GM21447 (cell line): ENCODE measurements at regions not wholly inside any gene's neighbourhood (a gene's known extent, or its start where the extent isn't known, plus 50 kb on each side); places are given as distances from the start of the nearest gene placed in this dataset.
"Not testable (repeated sequence)": the region's sequence is repeated elsewhere in the genome, so short reads cannot be mapped to it uniquely, and the experiment has no call there.

Source experiments
- ATAC-seq: cut with Tn5 transposase; IDR thresholded peaks from one replicate; pipeline ENCODE4 v1.9.1; 2021; ENCODE audit not compliant: unreplicated experiment

DNA sequence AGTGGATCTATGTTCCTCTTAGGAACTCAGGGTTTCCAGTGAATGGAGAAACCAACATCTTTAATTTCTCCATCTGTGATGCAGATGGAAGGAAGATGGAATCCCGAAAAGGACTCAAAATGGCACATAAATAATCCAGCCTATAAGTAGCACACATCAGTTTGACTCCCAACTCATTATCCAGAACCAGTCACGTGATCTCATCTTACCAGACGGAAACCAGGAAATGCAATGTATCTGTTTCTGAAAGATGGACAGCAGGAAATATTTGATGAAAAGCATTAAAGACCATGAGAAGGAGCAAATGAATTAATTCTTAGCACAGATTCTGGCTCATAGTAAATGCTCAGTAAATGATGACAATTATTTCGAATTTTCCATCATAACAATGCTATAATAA, 443.1 kb upstream of the FMR1 start:
- ATAC-seq: no peak

DNA sequence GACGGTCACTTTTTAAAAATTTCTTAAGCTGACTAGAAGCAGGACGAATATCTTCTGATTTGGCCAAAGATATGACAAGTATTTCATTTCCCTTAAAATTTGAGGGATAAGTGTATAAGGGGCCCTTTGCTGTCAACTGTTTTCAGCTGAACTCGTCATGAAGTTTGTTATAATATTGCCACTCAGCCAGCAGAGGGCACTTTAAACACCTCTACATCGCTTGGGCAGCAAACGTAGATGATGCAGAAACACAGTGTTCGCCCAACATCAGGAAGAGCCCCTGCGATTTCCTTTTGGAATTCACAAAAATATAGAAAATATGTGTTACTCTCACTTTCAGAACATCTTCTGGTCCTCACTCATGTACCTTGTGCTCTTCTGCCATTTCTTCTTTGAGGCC, 435.7 kb upstream of the FMR1 start:
- no peak for ATAC-seq

DNA sequence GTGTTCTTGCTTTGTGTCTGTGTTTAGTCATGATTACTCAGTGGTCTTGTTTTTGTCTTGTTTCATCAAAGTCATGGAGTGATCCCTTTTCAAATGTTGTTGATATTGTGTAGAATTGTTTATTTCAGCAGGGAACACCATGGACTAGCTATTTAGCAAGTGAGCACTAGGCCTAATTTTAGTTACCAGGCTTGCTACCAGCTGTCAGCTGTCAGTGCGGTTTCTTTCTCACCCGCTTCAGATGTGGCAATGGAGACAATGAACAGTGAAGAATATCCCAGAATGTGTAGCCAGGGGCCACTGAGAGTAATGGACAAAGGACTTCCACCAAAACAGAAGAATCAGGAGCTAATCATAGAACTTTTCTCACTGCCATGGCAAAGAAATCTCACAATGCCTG, 432.8 kb upstream of the FMR1 start:
- ATAC-seq: no peak

DNA sequence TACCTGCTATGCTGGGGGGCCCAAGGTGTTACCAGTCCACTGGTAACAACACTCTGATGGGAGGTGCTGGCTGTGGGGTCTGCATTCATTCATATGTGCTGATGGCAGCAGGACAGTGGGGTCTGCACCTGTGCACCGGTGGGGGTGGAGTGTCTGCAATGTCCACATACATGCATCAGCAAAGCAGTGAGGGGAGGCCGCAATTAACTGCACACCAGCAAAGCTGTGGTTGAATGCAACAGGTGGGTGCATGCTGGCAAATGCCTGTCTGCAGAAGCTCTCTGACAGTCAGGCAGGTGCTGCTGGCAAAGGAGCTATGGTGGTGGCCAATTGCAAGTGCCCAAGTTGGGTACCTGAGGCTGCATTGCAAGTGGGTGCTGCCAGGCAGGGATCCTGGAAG, 426.5 kb upstream of the FMR1 start:
- no peak for ATAC-seq

DNA sequence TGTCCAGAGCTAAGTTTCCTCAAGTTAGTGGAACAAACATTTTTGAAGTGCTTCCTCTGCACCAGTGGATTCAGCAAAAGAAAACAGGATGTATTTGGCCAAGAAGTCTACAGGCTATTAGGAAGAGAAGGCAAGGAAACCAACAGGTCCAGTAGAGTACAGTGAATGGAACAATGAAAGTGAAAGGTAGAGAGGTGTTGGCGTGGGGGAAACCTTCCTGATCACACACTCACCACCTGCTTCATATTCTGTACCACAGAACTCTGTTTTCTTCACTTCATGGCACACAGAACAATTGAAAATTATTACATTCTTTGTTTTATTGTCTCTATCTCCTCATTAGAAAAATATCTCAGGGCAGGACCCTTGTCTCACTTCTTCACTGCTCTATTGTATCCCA, 417.4 kb upstream of the FMR1 start:
- no peak for ATAC-seq

DNA sequence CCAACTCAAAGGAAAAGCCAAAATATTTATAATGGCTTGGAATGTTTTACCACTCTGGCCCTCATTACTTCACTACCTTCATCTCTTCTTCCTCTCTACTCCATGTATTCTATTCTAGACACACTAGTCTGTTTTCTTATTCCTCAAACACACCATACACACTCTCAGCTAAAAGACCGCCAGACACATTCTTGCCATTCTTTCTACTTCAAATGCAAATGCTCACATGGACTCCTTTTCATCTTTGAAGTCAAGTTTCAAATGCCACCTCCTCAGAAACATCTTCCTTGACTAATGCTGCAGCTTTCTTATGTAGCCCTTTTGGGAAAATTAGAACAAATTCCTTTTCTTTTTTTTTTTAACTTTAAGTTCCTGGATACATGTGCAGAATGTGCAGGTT, 412.9 kb upstream of the FMR1 start:
- ATAC-seq: no peak

DNA sequence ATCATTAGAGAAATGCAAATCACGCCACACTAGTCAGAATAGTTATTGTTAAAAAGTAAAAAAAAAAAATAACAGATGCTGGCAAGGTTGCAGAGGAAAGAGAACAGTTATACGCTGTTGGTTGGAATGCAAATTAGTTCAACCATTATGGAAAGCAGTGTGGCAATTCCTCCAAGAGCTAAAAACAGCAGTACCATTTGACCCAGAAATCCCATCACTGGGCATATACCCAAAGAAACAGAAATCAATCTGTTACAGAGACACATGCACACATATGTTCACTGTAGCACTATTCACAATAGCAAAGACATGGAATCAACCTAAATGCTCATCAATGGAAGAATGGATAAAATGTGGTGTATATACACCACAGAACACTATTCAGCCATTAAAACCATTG, 388.7 kb upstream of the FMR1 start:
- ATAC-seq: no peak

DNA sequence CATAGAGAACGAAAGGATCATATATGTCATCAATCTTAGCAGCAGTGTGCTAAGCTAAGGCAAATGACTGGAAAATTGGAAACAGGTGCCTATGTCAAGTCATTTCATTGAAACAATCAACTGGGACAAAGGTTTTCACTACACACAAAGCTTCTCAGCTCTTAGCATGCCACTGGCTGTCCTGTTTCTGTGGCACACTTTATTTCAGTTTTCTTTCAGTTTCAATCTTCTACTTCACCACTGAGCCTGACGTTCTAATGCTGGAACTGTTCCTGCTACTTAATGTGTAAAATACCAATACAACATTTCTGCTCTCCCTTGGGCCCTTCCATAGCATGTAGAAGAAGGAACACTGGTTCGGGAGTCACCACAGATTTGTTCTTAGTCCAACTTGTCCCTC, 378.3 kb upstream of the FMR1 start:
- no peak for ATAC-seq

DNA sequence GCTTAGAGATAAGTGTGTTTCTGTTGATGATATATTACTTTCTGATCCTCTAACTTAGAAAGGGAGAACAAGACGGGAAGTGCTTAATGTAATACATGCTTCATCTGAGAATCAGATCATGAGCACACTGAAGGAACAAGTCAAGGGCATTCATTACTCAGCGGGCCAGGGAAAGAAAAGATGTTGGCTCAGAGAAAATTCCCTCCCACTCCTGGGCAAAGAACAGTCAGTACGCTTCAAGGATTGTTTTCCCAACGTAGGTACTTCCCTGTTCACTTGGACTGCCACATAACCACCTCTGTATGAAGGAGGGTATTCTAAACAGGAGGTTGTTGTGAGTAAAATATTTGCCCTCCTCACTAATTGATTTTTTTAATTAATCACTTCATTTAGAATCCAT, 374.5 kb upstream of the FMR1 start:
- no peak for ATAC-seq

DNA sequence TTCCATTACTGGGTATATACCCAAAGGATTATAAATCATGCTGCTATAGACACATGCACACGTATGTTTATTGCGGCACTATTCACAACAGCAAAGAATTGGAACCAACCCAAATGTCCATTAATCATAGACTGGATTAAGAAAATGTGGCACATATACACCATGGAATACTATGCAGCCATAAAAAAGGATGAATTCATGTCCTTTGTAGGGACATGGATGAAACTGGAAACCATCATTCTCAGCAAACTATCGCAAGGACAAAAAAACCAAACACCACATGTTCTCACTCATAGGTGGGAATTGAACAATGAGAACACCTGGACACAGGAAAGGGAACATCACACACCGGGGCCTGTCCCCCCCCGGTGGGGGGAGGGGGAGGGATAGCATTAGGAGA, 363.7 kb upstream of the FMR1 start:
- not testable (repeated sequence) for ATAC-seq

DNA sequence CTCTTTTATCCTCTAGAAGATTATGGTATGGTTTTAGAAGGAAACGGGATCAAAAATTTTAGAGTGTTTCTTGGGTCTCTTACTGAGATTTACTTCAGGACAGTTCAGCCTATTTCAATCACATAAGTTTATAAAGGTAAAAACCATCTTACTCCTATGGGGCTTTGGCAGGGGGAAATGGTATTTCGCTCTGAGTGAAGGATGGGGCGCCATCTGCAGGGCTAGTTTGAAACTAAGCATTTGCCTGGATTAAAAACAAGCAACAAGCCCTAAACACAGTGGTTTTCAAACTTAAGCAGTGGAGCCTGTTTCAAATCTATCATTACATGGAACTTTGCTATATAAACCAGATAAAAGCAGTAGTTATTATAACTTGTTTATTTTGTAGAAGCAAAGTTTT, 361.5 kb upstream of the FMR1 start:
- no peak for ATAC-seq

DNA sequence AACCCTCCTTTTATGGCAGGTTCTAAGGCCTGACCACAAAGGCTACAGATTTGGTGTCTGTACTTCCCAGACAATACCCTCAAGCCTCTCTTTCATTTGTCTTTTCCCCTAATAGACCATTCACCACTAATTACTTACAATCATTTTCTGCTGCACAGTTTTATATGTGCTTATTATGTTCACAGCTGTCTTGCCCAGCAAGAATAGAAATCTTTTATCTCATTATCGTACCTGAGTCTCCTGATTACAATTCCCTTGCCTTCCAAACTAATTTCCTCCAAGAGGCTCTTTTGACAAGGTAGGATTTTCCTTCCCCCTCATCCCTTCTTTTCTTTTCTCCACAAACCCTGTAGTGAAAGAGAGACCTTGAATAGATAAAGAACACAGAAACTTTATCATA, 352.5 kb upstream of the FMR1 start:
- no peak for ATAC-seq

DNA sequence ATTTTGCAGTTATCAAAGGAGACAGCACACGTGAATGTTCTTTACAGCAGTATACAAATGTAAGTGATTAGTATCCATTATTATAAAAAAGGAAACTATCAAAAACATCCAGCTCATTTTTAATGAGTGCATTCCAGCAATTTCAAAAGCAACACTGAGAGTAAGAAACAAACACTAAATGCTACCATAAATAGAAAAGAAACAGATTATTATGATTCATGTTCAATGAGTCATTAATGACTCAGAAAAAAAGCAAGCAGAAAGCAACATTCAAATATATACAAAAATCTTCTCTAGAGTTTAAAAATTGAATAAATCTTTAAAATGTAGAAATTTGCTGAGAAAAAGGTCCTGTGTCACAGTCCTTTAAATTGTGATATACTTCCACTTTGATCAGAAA, 346.5 kb upstream of the FMR1 start:
- ATAC-seq: no peak

DNA sequence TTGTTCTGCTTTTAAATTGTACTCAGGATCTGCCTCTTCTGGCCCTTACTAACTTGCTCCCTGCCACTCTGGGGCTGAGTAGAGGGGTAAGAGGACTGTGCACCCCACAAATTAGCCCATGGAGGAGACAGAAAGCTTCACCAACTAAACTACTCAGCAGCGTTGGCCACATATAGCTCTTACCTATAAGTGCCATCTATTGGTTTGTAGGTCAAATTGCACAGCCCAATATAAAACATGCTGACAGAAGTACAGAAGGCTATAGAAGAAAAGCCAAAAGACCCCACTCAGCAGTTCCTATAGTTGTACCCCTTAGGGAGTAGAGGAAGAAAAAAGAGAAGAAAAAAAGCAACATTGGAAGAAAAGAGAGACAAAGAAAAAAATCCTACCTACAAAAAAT, 341.2 kb upstream of the FMR1 start:
- ATAC-seq: no peak

DNA sequence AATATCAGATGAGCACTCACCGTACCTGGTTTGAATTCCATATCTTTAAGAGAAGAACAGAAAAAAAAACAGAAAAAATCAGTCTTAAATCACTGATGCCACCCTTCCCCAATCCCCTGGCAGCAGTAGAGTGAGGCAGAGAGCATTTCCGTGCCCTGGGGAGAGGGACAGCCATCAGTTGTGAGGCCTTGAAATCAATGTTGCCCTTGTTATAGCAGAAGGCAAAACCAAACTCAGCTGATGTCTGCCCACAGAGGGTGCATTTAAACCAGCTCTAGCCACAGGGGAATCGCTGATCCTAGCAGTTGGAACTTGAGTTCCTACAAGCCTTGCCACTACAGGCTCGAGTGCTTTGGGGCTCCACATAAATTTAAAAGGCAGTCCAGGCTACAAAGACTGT, 338.5 kb upstream of the FMR1 start:
- ATAC-seq: no peak

DNA sequence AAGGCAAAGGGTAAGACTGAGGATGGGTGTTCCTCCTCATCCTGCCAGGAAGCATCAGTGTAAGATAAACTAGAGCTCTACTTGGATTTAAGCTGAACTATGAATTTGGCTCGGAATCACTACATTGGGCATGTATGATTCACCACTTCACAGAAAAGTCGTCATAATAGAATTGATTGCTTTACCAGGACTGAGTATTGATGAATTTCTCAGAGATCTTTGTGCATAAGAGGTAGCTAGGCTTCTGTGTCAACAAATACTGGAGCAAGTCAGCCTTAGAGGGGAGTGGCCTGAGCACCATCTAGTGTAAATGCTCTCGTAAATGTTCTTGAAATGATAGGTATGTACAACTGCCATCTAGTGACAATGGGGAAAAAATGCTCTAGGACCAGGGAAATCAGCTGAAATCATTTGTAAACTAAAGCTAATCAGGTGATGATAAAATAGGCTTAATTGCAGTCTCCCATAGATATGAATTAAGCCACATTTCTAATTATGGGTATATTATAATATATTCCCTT, 309.5 kb upstream of the FMR1 start:
- no peak for ATAC-seq

DNA sequence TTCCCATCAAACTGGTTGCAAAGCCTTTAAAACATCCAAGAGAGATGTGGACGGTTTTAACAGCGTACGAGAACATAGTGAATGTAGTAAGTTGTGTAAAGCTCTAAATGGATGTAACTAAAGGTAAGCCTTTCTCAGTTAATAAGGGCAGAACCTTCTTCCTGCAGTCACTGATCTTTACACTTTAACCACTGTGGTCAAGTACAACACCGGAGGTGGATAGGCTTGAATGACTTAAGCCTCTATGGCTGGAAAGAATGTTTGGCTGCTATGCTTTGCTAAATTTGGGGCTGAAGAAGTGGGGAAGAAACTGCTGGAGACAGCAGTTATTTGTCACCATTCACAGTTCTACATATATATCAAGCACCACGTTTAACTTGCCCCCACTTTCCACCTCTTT, 285.1 kb upstream of the FMR1 start:
- ATAC-seq: no peak

DNA sequence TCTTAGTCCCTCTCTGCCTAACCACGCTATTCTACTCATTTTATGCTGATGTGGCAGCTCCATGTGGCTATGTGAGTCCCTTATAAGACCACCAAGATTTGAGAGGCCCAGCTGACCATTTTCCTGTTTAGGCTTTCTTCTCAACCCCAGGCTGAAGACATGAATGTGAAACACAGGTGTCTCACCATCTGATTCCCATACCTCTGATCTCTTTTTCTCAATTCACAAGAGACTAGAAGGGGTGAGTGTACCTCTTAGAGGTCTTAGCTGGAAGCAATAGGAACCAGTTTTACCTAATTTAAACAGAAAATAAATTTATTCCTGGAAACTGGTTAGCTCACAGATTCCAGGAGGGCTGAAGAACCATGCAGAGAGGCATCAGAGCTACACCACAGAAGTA, 276.5 kb upstream of the FMR1 start:
- no peak for ATAC-seq

DNA sequence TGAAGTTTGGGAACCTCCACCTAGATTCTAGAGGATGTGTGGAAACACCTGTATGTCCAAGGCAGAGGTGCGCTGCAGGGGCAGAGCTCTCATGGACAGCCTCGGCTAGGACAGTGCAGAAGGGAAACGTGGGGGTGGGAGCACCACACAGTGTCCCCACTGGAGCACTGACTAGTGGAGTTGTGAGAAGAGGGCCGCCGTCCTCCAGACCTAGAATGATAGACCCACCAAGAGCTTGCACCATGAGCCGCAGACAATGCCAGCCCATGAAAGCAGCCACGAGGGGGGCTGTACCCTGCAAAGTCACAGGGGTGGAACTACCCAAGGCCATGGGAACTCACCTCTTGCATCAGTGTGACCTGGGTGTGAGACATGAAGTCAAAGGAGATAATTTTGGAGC, 274.5 kb upstream of the FMR1 start:
- no peak for ATAC-seq

DNA sequence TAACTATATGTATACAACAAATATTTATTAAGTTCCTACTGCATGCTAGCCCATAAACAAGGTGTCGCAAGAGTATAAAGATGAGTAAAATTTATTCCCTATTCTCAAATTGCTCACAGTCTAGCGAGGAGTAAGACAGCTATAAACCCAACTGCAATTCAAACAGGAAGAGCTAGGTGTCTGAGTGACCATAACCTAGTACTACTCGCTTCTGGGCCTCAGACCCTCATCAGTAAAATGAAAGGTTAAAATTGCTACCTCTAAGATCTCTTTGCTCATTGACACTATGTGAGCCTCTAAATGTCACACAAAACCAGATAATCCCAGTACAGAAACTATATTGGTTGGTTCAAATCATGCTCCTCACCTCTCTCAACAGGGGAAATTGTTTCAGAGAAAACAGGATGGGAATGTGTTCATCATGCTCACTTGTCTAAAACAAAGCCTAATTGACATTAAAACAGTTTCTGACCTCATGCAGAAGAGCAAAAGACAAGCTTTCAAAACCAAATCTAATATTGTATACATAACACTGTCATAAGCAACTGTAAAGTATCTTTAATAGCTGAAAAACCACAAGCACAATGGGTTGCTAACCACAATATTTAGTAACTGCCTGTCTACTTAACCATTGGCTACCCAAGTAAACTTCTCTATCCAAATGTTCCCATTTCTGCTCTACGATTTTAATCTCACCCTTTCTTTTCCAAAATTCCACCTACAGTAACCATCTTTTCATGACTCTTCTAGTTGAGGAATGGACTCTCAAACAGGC, 264.6 kb upstream of the FMR1 start:
- no peak for ATAC-seq

DNA sequence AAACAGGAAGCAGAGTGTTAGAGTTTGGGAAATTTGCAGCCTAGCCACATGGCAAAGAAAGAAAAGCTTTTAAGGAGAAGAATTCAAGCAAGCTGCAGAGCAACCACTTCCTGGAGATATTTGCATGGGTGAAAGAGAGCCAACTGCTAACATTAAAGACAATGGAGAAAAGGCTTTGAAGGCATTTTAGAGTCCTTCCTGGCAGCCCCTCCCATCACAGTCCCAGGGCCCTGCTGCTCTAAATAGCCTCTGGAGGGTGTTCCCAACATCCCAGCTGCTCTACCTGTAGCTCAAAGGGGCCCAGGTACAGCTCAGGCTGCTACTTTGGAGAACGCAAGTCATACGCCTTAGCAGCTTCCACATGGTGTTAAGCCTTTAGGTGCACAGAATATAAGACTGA, 235.9 kb upstream of the FMR1 start:
- no peak for ATAC-seq

DNA sequence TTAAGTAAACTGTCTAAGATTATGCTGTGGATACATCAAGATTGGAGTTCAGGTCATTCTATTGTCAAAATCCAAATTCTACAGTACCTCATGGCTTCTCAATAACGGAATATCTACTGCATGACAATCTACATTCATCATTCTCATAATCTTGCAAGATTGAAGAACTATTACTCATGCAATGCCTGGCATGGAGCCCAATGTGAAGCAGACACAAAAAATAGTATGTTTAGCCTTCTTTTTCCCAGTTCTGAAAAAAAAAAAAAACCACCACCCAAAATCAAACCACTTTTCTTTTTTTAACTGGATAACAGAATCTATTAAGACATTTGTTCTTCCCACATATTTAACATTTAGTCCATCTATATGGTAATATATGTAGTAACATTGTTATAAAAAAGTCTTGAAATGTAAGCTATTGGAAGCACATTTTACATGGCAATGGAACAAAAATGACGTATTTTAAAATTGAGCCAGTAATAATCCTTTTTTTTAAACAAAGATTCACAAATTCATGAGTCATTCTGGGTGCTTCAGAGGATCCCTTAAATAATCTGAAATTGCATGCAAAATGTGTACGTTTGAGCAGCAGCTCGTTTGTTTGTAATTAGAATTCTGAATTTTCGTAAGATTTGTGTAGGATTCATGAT, 232.2 kb upstream of the FMR1 start:
- no peak for ATAC-seq

DNA sequence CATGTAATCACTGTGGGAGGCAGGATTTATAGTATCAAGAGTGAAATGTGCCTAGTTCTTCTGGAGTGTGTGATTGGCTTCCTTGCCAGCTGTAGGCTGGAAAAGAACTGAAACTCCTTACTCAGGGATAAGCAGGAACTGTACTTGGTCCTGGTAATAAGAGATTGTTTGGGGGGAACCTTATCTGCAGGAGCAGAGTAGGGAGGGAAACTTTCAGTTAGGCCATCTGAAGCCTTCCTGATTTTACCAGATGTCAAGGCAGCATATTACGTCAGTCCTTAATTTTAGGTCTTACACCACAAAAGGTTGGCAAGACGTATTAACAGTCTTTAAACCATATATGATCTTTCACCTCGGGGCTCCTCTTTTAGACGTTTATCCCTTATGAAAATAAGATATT, 231.5 kb upstream of the FMR1 start:
- ATAC-seq: no peak
